Duodenal mucosa (tissue), 2 donors: ENCODE measurements at regions not wholly inside any gene's neighbourhood (a gene's known extent, or its start where the extent isn't known, plus 50 kb on each side); places are given as distances from the start of the nearest gene placed in this dataset.

Experiments used
- H3K27ac ChIP-seq: one replicate; pipeline ENCODE4 v1.7.0; 2013; ENCODE audit warnings: low read depth, low read length
- H3K27me3 ChIP-seq, 2 donors: one replicate each; pipeline ENCODE4 v1.7.0; 2013; ENCODE audit warnings: low read length in 2 of 2, control low read depth in 1 of 2; ENCODE audit not compliant: insufficient read depth in 2 of 2, control insufficient read depth in 1 of 2
- H3K36me3 ChIP-seq, 2 donors: one replicate each; pipeline ENCODE4 v1.7.0; 2013; ENCODE audit warnings: low read length in 2 of 2, control low read depth in 1 of 2; ENCODE audit not compliant: insufficient read depth in 2 of 2, control insufficient read depth in 1 of 2
- H3K4me1 ChIP-seq, 2 donors: one replicate each; pipeline ENCODE4 v1.7.0; 2013; ENCODE audit warnings: low read length in 2 of 2, control low read depth in 1 of 2; ENCODE audit not compliant: insufficient read depth in 2 of 2, control insufficient read depth in 1 of 2
- H3K4me3 ChIP-seq, 2 donors: one replicate each; pipeline ENCODE4 v1.7.0; 2013; ENCODE audit warnings: low read length in 2 of 2, low read depth in 1 of 2
- H3K9ac ChIP-seq, 2 donors: one replicate each; pipeline ENCODE4 v1.7.0; 2013; ENCODE audit warnings: low read length in 2 of 2, low read depth in 1 of 2
- H3K9me3 ChIP-seq, 2 donors: one replicate each; pipeline ENCODE4 v1.7.0; 2013; ENCODE audit warnings: low read length in 2 of 2, control low read depth in 1 of 2; ENCODE audit not compliant: control insufficient read depth in 1 of 2

- H3K9me3 ChIP-seq: no peaks in the 10 kb centered on the region
- H3K4me1 ChIP-seq: no peaks in the 10 kb centered on the region
- H3K4me3 ChIP-seq: no peak overlapping the region
- no peaks in the 10 kb centered on the region for H3K36me3 ChIP-seq
- no peak overlapping the region for H3K27ac ChIP-seq
- H3K9ac ChIP-seq: no peak overlapping the region
- H3K27me3 ChIP-seq: peaks cover 0 to 10% of the 10 kb centered on the region in 2 donors
Measured at GRCh38 chr14:51576117-51576430, 75.6 kb upstream of the FRMD6 start.

GRCh38 chr14:51576879-51577278 is 74.8 kb upstream of the FRMD6 start:
- Histone ChIP-seq H3K4me3 (no peak overlapping the region), H3K36me3 (no peaks in the 10 kb centered on the region), H3K9ac (no peak overlapping the region), H3K27me3 (peaks cover 0 to 10% of the 10 kb centered on the region in 2 donors), H3K9me3 (no peaks in the 10 kb centered on the region), H3K4me1 (no peaks in the 10 kb centered on the region), H3K27ac (no peak overlapping the region)

DNA sequence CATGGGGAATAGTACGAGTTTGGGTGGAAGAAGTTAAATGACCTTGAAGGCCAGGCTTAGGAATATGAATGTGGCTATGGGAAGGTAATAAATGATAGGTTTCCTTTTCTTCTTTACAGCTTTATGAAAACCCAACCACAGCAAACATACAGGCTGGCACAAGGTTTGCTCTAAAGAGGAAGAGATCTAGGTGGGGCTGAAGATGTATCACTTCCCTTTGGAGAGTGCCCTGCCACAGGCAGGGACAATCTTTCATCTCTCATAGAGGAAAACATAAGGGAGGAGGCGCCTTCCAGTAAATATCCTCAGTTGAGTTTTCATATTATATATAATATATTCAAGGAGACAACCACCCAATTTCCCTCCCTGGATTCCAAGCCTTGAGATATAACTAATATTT is 72.9 kb upstream of the FRMD6 start:
- no peaks in the 10 kb centered on the region for H3K9me3 ChIP-seq
- H3K36me3 ChIP-seq: no peaks in the 10 kb centered on the region
- no peak overlapping the region for H3K27ac ChIP-seq
- H3K9ac ChIP-seq: no peak overlapping the region
- H3K4me3 ChIP-seq: no peak overlapping the region
- H3K4me1 ChIP-seq: no peaks in the 10 kb centered on the region
- peaks cover 0 to 2% of the 10 kb centered on the region in 2 donors for H3K27me3 ChIP-seq

GRCh38 chr14:51581017-51581881 is 70.5 kb upstream of the FRMD6 start:
- Histone ChIP-seq H3K36me3 (no peaks in the 10 kb centered on the region), H3K9ac (no peak overlapping the region), H3K27ac (no peak overlapping the region), H3K27me3 (no peaks in the 10 kb centered on the region), H3K9me3 (no peaks in the 10 kb centered on the region), H3K4me3 (no peak overlapping the region), H3K4me1 (no peaks in the 10 kb centered on the region)

DNA sequence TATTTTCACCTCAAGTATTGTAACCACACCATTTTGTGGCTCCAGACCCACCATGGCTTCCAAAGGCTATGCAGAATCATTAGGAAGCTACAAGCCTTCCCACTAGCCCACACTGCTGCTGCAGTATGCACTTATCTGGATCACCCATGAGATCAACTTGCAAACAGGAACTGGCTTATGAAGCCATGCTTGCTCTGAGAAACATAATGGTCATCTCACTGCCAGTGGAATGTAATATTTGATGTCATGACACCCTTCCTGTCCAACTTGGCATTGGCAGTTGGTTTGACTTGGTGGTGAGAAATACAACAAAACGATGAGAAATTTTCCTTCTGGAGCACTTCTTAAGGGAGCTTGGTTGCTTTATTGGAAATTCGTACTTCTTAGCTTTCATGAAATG is 69.3 kb upstream of the FRMD6 start:
- no peak overlapping the region for H3K27ac ChIP-seq
- no peaks in the 10 kb centered on the region for H3K4me1 ChIP-seq
- no peaks in the 10 kb centered on the region for H3K36me3 ChIP-seq
- no peak overlapping the region for H3K9ac ChIP-seq
- H3K27me3 ChIP-seq: no peaks in the 10 kb centered on the region
- no peaks in the 10 kb centered on the region for H3K9me3 ChIP-seq
- H3K4me3 ChIP-seq: no peak overlapping the region

GRCh38 chr14:51585055-51585454 is 66.7 kb upstream of the FRMD6 start:
- no peaks in the 10 kb centered on the region for H3K9me3 ChIP-seq
- H3K4me1 ChIP-seq: no peaks in the 10 kb centered on the region
- H3K27me3 ChIP-seq: no peaks in the 10 kb centered on the region
- H3K9ac ChIP-seq: no peak overlapping the region
- H3K4me3 ChIP-seq: no peak overlapping the region
- no peak overlapping the region for H3K27ac ChIP-seq
- no peaks in the 10 kb centered on the region for H3K36me3 ChIP-seq

DNA sequence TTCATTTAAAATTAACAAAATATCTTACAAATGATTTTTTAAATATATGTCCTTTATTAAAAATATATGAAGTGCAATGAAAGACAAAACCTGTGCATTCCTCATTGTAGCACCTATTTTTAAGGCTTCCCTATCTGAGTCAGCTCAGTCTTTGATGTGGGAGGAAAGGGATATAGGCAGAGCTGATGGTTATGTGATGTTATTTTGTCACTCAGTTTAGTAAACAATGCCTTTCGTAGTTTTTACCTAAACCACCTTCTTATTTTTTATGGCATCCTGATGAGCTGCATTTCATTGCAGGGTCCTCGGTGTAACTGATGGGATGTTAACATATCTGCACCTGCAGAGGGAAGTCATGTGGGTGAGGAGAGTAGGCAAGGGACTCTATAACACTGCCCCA is 58.9 kb upstream of the FRMD6 start:
- Histone ChIP-seq H3K27ac (no peak overlapping the region), H3K27me3 (no peaks in the 10 kb centered on the region), H3K4me3 (no peak overlapping the region), H3K9me3 (no peaks in the 10 kb centered on the region), H3K9ac (no peak overlapping the region), H3K36me3 (no peaks in the 10 kb centered on the region), H3K4me1 (no peaks in the 10 kb centered on the region)

DNA sequence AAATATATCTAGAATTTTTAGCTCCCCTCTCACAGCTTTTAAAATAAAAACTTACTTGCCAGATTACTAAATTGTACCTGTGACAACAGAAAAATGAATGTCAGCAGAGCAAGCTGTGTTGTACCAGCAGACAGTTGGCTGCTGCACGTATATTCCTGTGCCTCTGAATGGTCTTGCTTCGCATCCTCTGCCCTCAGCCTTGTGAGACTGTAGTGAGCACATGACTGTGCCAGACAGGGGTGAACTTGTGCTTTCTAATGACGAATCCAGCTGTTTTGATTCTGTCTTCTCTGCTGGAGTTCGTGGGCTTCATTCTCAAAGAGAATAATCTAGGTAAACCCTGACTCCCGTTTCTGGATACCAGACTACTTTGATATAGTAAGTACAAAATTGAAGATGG is 58.3 kb upstream of the FRMD6 start:
- Histone ChIP-seq H3K27me3 (no peaks in the 10 kb centered on the region), H3K9ac (no peak overlapping the region), H3K36me3 (no peaks in the 10 kb centered on the region), H3K4me3 (no peak overlapping the region), H3K9me3 (no peaks in the 10 kb centered on the region), H3K4me1 (no peaks in the 10 kb centered on the region), H3K27ac (no peak overlapping the region)

DNA sequence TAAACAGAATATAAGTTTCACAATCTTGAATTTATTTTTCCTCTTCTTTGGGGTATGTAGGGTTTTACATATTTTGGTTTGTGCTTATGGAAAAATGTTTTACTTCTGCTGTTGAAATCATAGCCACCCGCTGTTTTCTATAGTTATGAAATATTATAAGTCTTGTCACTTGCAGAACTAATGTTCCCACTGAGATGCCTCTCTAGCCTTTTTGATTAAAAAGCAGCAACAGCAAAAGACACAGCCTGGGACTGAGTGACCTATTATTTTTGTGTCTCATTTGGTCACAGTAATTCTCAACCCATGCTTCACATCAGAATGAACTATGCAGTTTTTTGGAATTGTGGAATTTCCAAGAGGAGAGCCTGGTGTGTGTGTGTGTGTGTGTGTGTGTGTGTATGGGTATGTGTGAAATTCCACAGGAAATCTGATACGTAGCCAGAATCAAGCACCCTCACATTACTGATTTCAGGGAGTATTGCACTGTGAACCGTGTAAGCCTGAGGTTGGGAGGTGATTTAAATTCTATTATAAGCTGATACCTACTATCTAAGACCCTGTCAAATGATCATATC is 55.7 kb upstream of the FRMD6 start:
- no peaks in the 10 kb centered on the region for H3K4me1 ChIP-seq
- H3K27ac ChIP-seq: no peak overlapping the region
- H3K9ac ChIP-seq: no peak overlapping the region
- no peaks in the 10 kb centered on the region for H3K27me3 ChIP-seq
- no peak overlapping the region for H3K4me3 ChIP-seq
- H3K36me3 ChIP-seq: no peaks in the 10 kb centered on the region
- no peaks in the 10 kb centered on the region for H3K9me3 ChIP-seq

DNA sequence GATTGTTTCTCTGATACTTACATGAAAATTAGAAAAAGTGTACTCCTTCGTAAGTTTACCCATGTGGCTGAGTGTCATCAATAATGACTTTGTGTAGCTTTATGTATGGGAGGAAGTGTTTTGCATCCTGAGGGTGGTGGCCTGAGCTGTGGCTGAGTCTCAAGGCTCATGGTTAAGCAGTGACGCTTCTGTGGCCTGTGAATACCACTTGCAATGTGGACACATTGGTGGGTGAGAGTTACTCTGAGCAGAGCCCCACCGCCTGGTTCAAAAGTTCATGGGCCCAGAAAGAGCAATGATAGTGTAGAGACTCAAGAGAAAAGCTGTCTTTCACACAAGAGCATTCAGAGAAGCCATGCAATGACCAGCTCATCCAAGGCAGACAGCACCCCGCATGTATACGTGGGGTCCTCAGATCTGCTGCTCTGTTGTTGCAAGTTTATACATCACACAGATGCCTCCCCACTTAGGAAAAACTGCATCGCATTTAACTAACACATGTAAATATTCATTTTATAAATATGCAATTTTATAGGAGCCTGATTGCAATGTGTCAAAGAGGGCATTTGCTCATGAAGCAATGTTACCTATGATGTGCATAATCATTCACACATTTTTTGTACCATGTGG is 55.1 kb upstream of the FRMD6 start:
- no peaks in the 10 kb centered on the region for H3K4me1 ChIP-seq
- no peaks in the 10 kb centered on the region for H3K9me3 ChIP-seq
- H3K36me3 ChIP-seq: no peaks in the 10 kb centered on the region
- H3K27ac ChIP-seq: no peak overlapping the region
- no peak overlapping the region for H3K4me3 ChIP-seq
- H3K27me3 ChIP-seq: no peaks in the 10 kb centered on the region
- H3K9ac ChIP-seq: no peak overlapping the region
